ENCODE measurements at regions not wholly inside any gene's neighbourhood (a gene's known extent, or its start where the extent isn't known, plus 50 kb on each side); places are given as distances from the start of the nearest gene placed in this dataset.

DNA sequence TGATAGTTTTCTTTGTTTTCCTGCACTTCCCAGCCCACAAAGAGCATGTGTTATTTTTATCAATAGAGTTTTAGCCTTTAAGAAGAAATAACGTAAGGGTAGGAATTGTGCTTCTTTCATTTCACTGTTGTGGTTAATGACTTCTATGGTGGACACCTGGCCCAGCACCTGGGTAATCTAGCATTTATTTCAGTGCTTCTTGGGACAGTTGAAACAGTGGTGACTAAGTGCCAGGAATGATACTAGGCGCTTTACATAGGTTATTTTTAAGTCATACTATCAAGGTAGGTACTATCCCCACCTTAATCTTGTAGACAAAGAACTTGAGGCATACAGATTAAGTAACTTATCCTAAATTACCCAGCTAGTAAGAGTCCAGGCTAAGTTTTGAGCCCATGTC is 243.8 kb downstream of the SOX2 start:
- TF ChIP-seq EZH2 (IDR thresholded peaks at IDR 0.05): no peak
- no peak for TF ChIP-seq POLR2AphosphoS5 (IDR thresholded peaks at IDR 0.05; ENCODE audit: borderline replicate concordance, low read depth, low read length)
